NT2/D1 (cell line): ENCODE measurements at regions not wholly inside any gene's neighbourhood (a gene's known extent, or its start where the extent isn't known, plus 50 kb on each side); places are given as distances from the start of the nearest gene placed in this dataset.
A peak's percentile ranks its signal among the peaks of the same experiment; 100 is the strongest.

Experiments
- DNase-seq: peaks from one replicate; pipeline ENCODE4 v3.0.0-alpha.2; 2011; ENCODE audit warnings: low read depth, low spot score
- H3K27me3 ChIP-seq: 2 replicates; pipeline ENCODE4 v1.6.0; 2011; ENCODE audit warnings: mild to moderate bottlenecking; ENCODE audit not compliant: insufficient read length, insufficient read depth
- H3K36me3 ChIP-seq: 2 replicates; pipeline ENCODE4 v1.6.1; 2011; ENCODE audit warnings: mild to moderate bottlenecking, low read length, mixed read lengths; ENCODE audit not compliant: insufficient read depth, insufficient read length
- H3K4me1 ChIP-seq: 2 replicates; pipeline ENCODE4 v1.5.1; 2011; ENCODE audit not compliant: insufficient read depth, insufficient read length
- H3K4me3 ChIP-seq: 2 replicates; pipeline ENCODE4 v1.5.1; 2011; ENCODE audit warnings: low read depth; ENCODE audit not compliant: insufficient read length
- H3K9ac ChIP-seq: 2 replicates; pipeline ENCODE4 v1.6.0; 2011; ENCODE audit warnings: low read depth; ENCODE audit not compliant: insufficient read length
- H3K9me3 ChIP-seq: 2 replicates; pipeline ENCODE4 v1.5.1; 2011; ENCODE audit warnings: mild to moderate bottlenecking, low read length; ENCODE audit not compliant: insufficient read depth
- SUZ12 ChIP-seq: IDR thresholded peaks from 2 replicates; pipeline ENCODE4 v1.6.1; 2011; ENCODE audit not compliant: insufficient read length, insufficient read depth; ENCODE audit errors: extremely low read depth
- YY1 ChIP-seq: IDR thresholded peaks from 2 replicates; pipeline ENCODE4 v1.6.1; 2011; ENCODE audit not compliant: insufficient read length, insufficient read depth
- ZNF274 ChIP-seq: IDR thresholded peaks from 2 replicates; pipeline ENCODE4 v1.6.1; 2011; ENCODE audit warnings: mild to moderate bottlenecking, low read depth, low read length

DNA sequence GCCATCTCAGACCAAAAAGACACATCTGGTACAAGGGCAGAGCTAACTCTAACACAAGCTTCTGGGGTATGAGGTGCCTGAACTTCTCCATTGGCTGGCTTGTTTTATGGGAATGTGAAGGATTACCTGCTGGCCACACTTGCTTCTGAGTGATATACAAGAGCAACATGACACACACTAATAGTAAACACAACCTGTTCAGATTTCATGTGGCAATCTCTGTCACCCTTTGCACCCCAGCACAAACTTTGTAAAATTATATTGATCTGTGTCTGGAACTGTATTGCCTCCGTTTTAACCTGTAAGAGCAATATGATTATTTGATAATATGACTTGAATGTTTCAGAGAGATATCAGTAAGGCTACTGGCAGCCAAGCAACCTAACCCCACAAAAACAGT is 276.7 kb downstream of the CCDC85A start:
- no peaks in the 10 kb centered on the region for H3K9me3 ChIP-seq
- H3K4me3 ChIP-seq = no peak overlapping the region
- no peaks in the 10 kb centered on the region for H3K36me3 ChIP-seq
- no peaks in the 10 kb centered on the region for H3K27me3 ChIP-seq
- DNase-seq = no peak
- no peak overlapping the region for H3K9ac ChIP-seq
- TF ChIP-seq SUZ12 (no peak), YY1 (no peak), ZNF274 (no peak)
- no peaks in the 10 kb centered on the region for H3K4me1 ChIP-seq

DNA sequence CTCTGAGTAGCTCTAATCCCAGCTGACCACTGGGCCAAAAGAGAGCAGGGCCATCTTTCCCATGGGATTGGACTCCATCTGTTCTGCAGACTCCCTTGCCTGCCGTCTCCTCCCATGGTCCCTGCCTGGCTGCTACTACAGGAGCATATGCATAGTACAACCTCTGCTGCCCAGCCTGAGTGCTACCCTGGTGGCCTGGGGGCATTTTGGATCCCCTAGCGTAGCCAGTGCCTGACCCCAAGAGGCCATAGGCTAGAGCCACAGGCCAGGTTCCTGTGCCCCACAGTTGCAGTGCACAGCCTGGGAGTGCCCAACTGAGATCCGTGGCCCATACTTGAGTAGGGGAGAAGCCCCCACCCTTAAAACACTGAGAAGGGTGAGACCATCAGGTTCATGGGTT is 280.3 kb downstream of the CCDC85A start:
- no peak for TF ChIP-seq YY1
- no peak for TF ChIP-seq SUZ12
- TF ChIP-seq ZNF274 = no peak
- H3K36me3 ChIP-seq = no peaks in the 10 kb centered on the region

GRCh38 chr2:56464613-56465012 is 280.8 kb downstream of the CCDC85A start:
- Histone ChIP-seq H3K9ac (no peak overlapping the region), H3K9me3 (no peaks in the 10 kb centered on the region), H3K36me3 (no peaks in the 10 kb centered on the region), H3K27me3 (no peaks in the 10 kb centered on the region), H3K4me3 (no peak overlapping the region), H3K4me1 (no peaks in the 10 kb centered on the region)
- no peak for DNase-seq
- TF ChIP-seq ZNF274 (no peak), SUZ12 (no peak), YY1 (no peak)

More for the DNA sequence above, 280.3 kb downstream of the CCDC85A start:
- Histone ChIP-seq H3K4me1 (no peaks in the 10 kb centered on the region), H3K9ac (no peak overlapping the region), H3K4me3 (no peak overlapping the region), H3K27me3 (no peaks in the 10 kb centered on the region), H3K9me3 (no peaks in the 10 kb centered on the region)
- no peak for DNase-seq

GRCh38 chr2:56465491-56465890 is 281.7 kb downstream of the CCDC85A start:
- no peak for TF ChIP-seq ZNF274
- no peak for TF ChIP-seq YY1
- TF ChIP-seq SUZ12 = no peak
- Histone ChIP-seq H3K9me3 (no peaks in the 10 kb centered on the region), H3K27me3 (no peaks in the 10 kb centered on the region), H3K4me1 (no peaks in the 10 kb centered on the region), H3K4me3 (no peak overlapping the region), H3K36me3 (no peaks in the 10 kb centered on the region), H3K9ac (no peak overlapping the region)
- no peak for DNase-seq

GRCh38 chr2:56473524-56473923 is 289.7 kb downstream of the CCDC85A start:
- H3K36me3 ChIP-seq = no peaks in the 10 kb centered on the region
- no peaks in the 10 kb centered on the region for H3K27me3 ChIP-seq
- TF ChIP-seq SUZ12 = no peak
- TF ChIP-seq ZNF274 = no peak
- no peak for TF ChIP-seq YY1
- DNase-seq = peak; percentile 30
- H3K4me1 ChIP-seq = no peaks in the 10 kb centered on the region
- H3K9ac ChIP-seq = no peak overlapping the region
- H3K4me3 ChIP-seq = no peak overlapping the region
- no peaks in the 10 kb centered on the region for H3K9me3 ChIP-seq

DNA sequence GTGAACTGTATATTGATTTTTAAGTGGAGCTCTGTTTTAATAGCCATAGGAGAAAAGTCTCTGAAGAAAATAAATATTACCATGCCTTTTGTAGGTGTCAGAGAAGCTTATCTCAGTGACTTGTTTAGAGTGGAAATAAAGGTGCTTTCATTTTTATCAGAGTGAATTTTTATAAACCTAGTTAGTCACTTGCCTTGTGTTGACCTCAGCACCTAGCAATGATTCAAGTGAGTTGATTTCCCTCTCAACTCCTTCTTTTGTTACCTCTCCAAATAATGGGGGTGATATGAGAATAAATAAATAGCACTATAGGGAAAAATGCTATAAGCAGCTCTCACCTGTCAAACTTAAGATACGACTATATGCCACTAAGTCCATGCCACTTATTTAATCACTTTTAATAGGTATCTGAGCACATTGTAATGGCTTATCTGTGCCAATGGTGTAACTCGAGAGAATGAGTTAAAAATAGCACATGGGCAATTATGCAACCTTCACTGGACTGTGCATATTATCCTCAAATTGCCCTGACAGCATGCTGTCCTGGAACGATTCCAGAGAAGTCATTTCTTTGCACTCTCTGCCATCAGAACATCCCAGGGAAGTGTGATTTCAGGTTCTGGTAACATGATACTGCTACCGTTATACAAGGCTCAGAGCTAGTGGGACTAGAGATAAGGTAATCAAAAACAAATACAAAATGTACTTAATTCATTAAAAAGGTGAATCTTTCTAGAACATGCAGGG is 290.8 kb downstream of the CCDC85A start:
- TF ChIP-seq ZNF274 = no peak
- no peak for TF ChIP-seq SUZ12
- TF ChIP-seq YY1 = no peak
- no peak for DNase-seq
- Histone ChIP-seq H3K36me3 (no peaks in the 10 kb centered on the region), H3K9me3 (no peaks in the 10 kb centered on the region), H3K4me3 (no peak overlapping the region), H3K27me3 (no peaks in the 10 kb centered on the region), H3K4me1 (no peaks in the 10 kb centered on the region), H3K9ac (no peak overlapping the region)

DNA sequence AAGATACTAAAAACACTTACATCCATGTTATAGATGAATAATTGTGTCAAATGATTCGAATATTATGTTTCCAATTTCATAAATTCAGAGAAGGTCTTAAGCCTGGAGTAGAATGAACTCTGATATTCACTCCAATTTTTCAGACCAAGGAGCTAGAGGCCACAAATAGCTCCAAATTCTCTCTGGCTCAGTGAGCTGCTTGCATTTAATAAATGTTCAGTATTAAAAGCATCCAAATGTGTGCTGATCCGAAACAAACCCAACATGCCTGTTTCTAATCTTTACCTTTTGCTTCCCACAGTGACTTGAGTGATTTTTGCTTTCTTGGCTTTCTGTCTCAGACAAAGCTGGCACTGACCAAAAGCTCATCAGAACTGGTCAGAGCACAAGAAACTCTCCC is 291.4 kb downstream of the CCDC85A start:
- no peak for TF ChIP-seq ZNF274
- no peak for TF ChIP-seq SUZ12
- no peak for TF ChIP-seq YY1
- H3K4me1 ChIP-seq = no peaks in the 10 kb centered on the region

More for the DNA sequence above, 291.4 kb downstream of the CCDC85A start:
- no peaks in the 10 kb centered on the region for H3K36me3 ChIP-seq
- H3K4me3 ChIP-seq = no peak overlapping the region
- H3K27me3 ChIP-seq = no peaks in the 10 kb centered on the region
- DNase-seq = no peak
- no peak overlapping the region for H3K9ac ChIP-seq
- H3K9me3 ChIP-seq = no peaks in the 10 kb centered on the region
